Osteocyte (in vitro differentiated cells): ENCODE measurements at regions not wholly inside any gene's neighbourhood (a gene's known extent, or its start where the extent isn't known, plus 50 kb on each side); places are given as distances from the start of the nearest gene placed in this dataset.

Experiments used
- DNase-seq: peaks from one replicate; pipeline ENCODE4 v3.0.0; 2021; ENCODE audit warnings: mixed read lengths; ENCODE audit not compliant: unreplicated experiment; ENCODE audit errors: extremely low spot score
- H3K27ac Mint-ChIP-seq: one replicate; pipeline ENCODE4 v1.8.0; 2021; ENCODE audit warnings: mild to moderate bottlenecking, mixed read lengths; ENCODE audit not compliant: unreplicated experiment
- H3K27me3 Mint-ChIP-seq: one replicate; pipeline ENCODE4 v1.8.0; 2021; ENCODE audit warnings: mixed read lengths; ENCODE audit not compliant: unreplicated experiment
- H3K36me3 Mint-ChIP-seq: one replicate; pipeline ENCODE4 v1.8.0; 2021; ENCODE audit warnings: mixed read lengths; ENCODE audit not compliant: unreplicated experiment
- H3K4me1 Mint-ChIP-seq: one replicate; pipeline ENCODE4 v1.8.0; 2021; ENCODE audit warnings: mixed read lengths; ENCODE audit not compliant: unreplicated experiment
- H3K4me3 Mint-ChIP-seq: one replicate; pipeline ENCODE4 v1.8.0; 2021; ENCODE audit warnings: mild to moderate bottlenecking, moderate library complexity, mixed read lengths; ENCODE audit not compliant: unreplicated experiment
- H3K9me3 Mint-ChIP-seq: one replicate; pipeline ENCODE4 v1.8.0; 2021; ENCODE audit warnings: mixed read lengths; ENCODE audit not compliant: unreplicated experiment
- CTCF ChIP-seq: fragments of 200-600 bp; sonication (generic); IDR thresholded peaks from 2 replicates; pipeline ENCODE4 v1.5.0; 2021; ENCODE audit warnings: antibody characterized with exemption, mild to moderate bottlenecking, moderate library complexity

GRCh38 chr2:59804732-59805131 lies 748.7 kb downstream of the BCL11A start:
- TF ChIP-seq CTCF, result no peak
- H3K36me3 Mint-ChIP-seq, result no peaks in the 10 kb centered on the region
- no peaks in the 10 kb centered on the region for H3K27me3 Mint-ChIP-seq
- H3K4me3 Mint-ChIP-seq, result no peak overlapping the region
- no peak for DNase-seq
- H3K4me1 Mint-ChIP-seq, result no peaks in the 10 kb centered on the region
- H3K27ac Mint-ChIP-seq, result no peak overlapping the region
- peaks cover 15% of the 10 kb centered on the region for H3K9me3 Mint-ChIP-seq

GRCh38 chr2:59803586-59803985 lies 749.9 kb downstream of the BCL11A start:
- Mint-ChIP-seq H3K9me3 (peaks cover 15% of the 10 kb centered on the region), H3K4me3 (no peak overlapping the region), H3K4me1 (no peaks in the 10 kb centered on the region), H3K36me3 (no peaks in the 10 kb centered on the region), H3K27ac (no peak overlapping the region), H3K27me3 (no peaks in the 10 kb centered on the region)
- no peak for TF ChIP-seq CTCF
- no peak for DNase-seq

- TF ChIP-seq CTCF, result no peak
- H3K27ac Mint-ChIP-seq, result no peak overlapping the region
- H3K4me1 Mint-ChIP-seq, result no peaks in the 10 kb centered on the region
- DNase-seq, result no peak
- no peaks in the 10 kb centered on the region for H3K36me3 Mint-ChIP-seq
- H3K9me3 Mint-ChIP-seq, result peaks cover 15% of the 10 kb centered on the region
- no peaks in the 10 kb centered on the region for H3K27me3 Mint-ChIP-seq
- H3K4me3 Mint-ChIP-seq, result no peak overlapping the region
These were observed 754.7 kb downstream of the BCL11A start for GRCh38 chr2:59798687-59799232.

GRCh38 chr2:59791004-59791618 lies 762.3 kb downstream of the BCL11A start:
- Mint-ChIP-seq H3K27me3 (peaks cover 2% of the 10 kb centered on the region), H3K36me3 (no peaks in the 10 kb centered on the region), H3K4me3 (no peak overlapping the region), H3K9me3 (no peaks in the 10 kb centered on the region), H3K27ac (no peak overlapping the region), H3K4me1 (no peaks in the 10 kb centered on the region)
- TF ChIP-seq CTCF, result no peak
- no peak for DNase-seq

- Mint-ChIP-seq H3K27me3 (peaks cover 2% of the 10 kb centered on the region), H3K36me3 (no peaks in the 10 kb centered on the region), H3K4me1 (no peaks in the 10 kb centered on the region), H3K4me3 (no peak overlapping the region), H3K9me3 (no peaks in the 10 kb centered on the region), H3K27ac (no peak overlapping the region)
- TF ChIP-seq CTCF, result no peak
- no peak for DNase-seq
These were observed 763.1 kb downstream of the BCL11A start for GRCh38 chr2:59790186-59791003.
